ENCODE measurements at regions not wholly inside any gene's neighbourhood (a gene's known extent, or its start where the extent isn't known, plus 50 kb on each side); places are given as distances from the start of the nearest gene placed in this dataset.
"Not testable (repeated sequence)": the region's sequence is repeated elsewhere in the genome, so short reads cannot be mapped to it uniquely, and the experiment has no call there.

DNA sequence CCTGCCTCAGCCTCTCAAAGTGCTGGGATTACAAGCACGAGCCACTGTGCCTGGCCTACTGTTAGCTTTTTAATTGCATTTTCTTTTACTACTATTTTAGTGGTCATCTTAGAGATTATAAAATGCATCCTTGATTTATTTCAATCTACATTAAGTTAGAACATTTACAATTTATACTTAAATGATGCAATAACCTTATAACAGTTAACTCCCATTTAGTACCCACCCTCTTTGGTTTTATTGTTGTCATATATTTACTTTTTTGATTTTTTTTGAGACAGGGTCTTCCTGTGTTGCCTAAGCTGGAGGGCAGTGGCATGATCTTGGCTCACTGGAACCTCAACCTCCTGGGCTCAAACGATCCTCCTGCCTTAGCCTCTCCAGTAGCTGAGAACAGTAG is 77.3 kb downstream of the PPCDC start:
- no peak for DNase-seq (ENCODE audit: low read depth, low spot score)
- in situ Hi-C loops (cut with HindIII; ENCODE audit: low pct_unique_long_range_greater_than_20kb, low sequenced_read_pairs): no loop called here

- peak; percentile 57 for DNase-seq (ENCODE audit: low read depth, low spot score)
- in situ Hi-C loops (cut with HindIII; ENCODE audit: low pct_unique_long_range_greater_than_20kb, low sequenced_read_pairs): no loop called here
Measured at GRCh38 chr15:75104804-75105557, 81.6 kb downstream of the PPCDC start.

GRCh38 chr15:75107516-75107907 is 84.1 kb downstream of the PPCDC start:
- no peak for DNase-seq (ENCODE audit: low read depth, low spot score)
- in situ Hi-C loops (cut with HindIII; ENCODE audit: low pct_unique_long_range_greater_than_20kb, low sequenced_read_pairs): no loop called here

DNA sequence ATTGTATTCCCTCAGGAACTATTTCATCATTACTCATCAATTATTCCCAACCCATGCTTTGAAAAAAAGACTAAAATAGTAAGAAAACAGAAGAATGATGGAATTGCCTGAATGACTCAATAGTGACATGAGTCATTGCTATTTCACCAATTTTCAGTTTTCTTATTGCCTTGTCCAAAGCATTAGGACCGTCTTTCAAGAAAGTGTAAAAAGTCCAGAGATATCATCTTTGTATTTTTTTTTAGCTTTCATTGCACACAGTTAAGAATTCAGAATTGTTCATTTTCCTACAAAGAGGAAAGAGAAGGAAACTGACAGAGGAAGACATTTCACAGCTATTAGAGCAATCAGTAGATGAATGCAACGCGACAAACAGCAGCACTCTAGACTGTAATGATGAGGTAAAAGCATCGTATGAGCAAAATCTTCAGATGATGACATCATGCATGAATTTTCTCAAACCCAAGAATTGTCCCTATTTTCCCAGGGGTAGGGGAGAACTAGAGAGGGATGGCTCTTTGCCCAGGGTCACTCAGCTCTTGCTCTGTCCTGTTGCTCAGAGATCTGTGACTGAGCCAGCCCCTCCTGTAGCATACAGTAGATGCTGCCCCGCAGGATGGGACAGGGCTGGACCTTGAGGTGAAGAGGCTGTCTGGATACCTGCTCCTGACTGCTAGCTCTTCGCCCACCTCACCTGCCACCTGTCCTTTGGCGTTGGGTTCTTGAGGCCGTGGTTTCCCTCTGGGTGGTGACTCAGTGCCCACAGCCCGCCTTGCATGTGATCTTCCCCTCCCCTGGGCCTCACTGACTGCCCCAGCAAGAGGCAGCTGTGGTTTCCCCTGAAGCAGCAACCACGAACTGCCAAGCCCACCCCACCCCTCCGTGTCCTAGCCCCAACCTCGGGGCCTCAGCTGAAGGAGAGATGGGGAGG is 84.8 kb downstream of the PPCDC start:
- DNase-seq (ENCODE audit: low read depth, low spot score): no peak
- in situ Hi-C loops (cut with HindIII; ENCODE audit: low pct_unique_long_range_greater_than_20kb, low sequenced_read_pairs): no loop called here

GRCh38 chr15:75109021-75109735 is 85.8 kb downstream of the PPCDC start:
- no peak for DNase-seq (ENCODE audit: low read depth, low spot score)
- in situ Hi-C loops (cut with HindIII; ENCODE audit: low pct_unique_long_range_greater_than_20kb, low sequenced_read_pairs): no loop called here

DNA sequence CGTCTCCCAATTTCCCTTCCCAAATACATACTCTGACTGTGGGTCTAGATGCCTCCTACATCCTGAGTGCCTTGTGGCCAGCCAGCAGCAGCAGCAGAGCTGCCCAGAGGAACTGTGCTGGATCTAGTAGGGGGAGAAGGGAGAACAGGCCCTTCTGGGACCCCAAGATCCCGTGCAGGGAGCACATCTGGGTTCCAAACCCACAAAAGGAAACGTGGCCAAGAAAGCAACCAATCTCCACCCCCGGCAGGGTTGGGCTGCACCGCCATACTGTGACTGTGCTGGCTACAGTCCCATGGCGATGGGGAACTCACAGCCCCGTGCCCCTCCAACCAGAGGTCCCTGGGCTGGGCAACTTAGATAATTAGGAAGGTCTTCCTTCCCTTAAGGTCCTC is 86.3 kb downstream of the PPCDC start:
- in situ Hi-C loops (cut with HindIII; ENCODE audit: low pct_unique_long_range_greater_than_20kb, low sequenced_read_pairs): no loop called here
- no peak for DNase-seq (ENCODE audit: low read depth, low spot score)

- in situ Hi-C loops (cut with HindIII; ENCODE audit: low pct_unique_long_range_greater_than_20kb, low sequenced_read_pairs): no loop called here
- DNase-seq (ENCODE audit: low read depth, low spot score): no peak
Measured at GRCh38 chr15:75112278-75112847, 89.0 kb downstream of the PPCDC start.

DNA sequence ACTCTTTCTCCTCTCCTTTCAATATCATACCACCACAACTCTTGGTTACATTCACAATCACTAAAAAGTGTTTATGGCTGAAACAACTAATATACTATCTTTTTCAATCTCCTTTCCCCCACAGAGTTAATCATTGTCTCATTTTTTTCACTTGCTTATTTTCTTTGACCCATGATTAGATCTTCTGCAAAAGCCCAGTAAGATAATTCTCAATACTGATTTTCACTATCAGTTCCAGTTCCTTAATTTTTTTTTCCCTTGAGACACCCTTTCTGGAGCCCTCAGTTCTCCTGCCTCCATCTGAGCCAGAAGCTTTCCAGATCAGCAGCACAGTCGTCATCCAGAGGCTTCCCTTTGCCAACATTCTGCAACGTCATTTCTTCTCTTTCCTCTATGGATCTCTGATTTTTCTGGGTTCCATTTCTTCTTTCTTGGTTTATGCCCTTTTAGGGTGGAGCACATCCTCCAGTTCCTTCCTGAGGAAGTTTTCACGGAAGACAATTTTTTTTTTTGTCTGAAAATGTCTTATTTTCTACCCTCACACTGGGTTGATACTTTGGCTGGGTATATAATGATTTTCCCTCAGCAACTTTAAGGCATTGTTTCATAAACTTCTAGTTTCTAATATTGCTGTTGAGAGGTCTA is 88.7 kb upstream of the C15orf39 start:
- DNase-seq (ENCODE audit: low read depth, low spot score): no peak
- in situ Hi-C loops (cut with HindIII; ENCODE audit: low pct_unique_long_range_greater_than_20kb, low sequenced_read_pairs): no loop called here

DNA sequence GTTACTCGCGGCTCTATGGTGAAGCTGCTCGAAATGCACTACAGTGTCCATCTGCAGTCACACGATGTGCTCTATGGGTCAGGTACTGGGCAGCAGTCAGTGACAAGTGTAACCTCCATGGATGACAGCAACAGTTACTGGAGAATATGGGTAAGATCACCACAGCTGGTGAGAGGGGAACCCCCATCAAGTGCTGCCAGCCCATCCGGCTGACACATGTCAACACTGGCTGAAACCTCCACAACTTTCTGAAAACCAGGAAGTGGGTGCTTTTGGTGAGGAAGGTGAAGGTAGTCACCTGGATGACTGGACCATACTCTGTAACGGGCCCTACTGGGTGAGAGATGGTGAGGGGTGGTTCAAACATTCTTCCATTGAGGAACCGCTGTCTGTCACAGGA is 87.4 kb upstream of the C15orf39 start:
- in situ Hi-C loops (cut with HindIII; ENCODE audit: low pct_unique_long_range_greater_than_20kb, low sequenced_read_pairs): no loop called here
- no peak for DNase-seq (ENCODE audit: low read depth, low spot score)

DNA sequence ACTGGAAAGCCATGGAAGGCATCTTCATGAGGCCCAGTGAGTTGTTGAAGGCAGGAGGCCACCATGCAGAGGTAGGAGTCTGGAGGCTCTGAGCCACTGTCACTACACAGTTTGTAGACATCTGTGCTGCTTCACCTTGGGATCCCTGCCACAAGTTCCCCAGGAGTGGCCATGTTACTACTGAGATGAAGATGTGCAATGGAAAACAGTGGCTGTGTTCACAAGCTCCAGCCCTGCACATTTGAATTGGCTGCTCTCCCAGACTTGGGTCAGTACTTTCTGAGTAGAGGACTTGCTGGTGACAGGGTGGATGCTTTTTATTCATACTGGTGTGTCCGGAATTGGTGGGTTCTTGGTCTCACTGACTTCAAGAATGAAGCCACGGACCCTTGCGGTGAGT is 86.9 kb upstream of the C15orf39 start:
- in situ Hi-C loops (cut with HindIII; ENCODE audit: low pct_unique_long_range_greater_than_20kb, low sequenced_read_pairs): no loop called here
- DNase-seq (ENCODE audit: low read depth, low spot score): no peak

DNA sequence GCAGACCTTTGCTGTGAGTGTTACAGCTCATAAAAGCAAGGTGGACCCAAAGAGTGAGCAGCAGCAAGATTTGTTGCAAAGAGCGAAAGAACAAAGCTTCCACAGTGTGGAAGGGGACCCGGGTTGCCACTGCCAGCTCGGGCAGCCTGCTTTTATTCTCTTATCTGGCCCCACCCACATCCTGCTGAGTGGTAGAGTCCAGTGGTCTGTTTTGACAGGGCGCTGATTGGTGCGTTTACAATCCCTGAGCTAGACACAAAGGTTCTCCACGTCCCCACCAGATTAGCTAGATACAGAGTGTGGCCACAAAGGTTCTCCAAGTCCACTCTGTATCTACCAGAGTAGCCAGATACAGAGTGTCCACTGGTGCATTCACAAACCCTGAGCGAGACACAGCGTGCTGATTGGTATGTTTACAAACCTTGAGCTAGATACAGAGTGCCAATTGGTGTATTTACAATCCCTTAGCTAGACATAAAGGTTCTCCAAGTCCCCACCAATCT is 86.2 kb upstream of the C15orf39 start:
- DNase-seq (ENCODE audit: low read depth, low spot score); in situ Hi-C loops (cut with HindIII; ENCODE audit: low pct_unique_long_range_greater_than_20kb, low sequenced_read_pairs): not testable (repeated sequence)

- DNase-seq (ENCODE audit: low read depth, low spot score); in situ Hi-C loops (cut with HindIII; ENCODE audit: low pct_unique_long_range_greater_than_20kb, low sequenced_read_pairs): not testable (repeated sequence)
Measured at GRCh38 chr15:75116143-75116542, 85.5 kb upstream of the C15orf39 start.

DNA sequence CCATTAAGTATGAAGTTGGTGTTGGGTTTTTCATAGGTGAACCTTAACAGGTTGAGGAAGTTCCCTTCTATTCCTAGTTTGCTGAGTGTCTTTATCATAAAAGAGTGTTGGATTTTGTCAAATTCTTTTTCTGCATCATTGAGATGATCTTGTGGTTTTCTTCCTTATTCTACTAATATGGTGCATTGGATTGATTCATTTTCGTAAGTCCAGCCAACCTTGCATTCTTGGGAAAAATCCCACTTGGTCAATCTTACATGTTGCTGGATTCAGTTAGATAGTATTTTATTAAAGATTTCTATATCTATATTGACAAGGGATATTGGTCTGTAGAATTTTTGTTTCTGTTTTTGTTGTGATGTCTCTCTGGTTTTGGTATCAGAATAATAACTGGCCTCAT is 83.7 kb upstream of the C15orf39 start:
- in situ Hi-C loops (cut with HindIII; ENCODE audit: low pct_unique_long_range_greater_than_20kb, low sequenced_read_pairs): no loop called here
- DNase-seq (ENCODE audit: low read depth, low spot score): no peak

DNA sequence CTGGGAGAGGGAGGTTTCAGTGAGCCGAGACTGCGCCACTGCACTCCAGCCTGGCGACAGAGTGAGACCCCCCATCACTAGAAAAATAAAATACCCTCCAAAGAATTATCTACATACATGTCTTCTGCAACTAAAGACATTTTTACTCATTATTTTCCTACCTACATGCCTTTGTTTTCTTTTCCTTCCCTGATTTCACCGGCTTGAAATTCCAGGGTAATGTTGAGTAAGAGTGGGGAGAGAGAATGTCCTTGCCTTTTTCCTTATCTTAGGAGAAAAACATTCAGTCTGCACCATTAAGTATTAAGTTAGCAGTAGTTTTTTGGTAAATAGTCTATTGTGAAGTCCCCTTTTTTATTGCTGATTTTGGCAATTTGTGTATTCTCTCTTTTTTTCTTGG is 82.4 kb upstream of the C15orf39 start:
- DNase-seq (ENCODE audit: low read depth, low spot score); in situ Hi-C loops (cut with HindIII; ENCODE audit: low pct_unique_long_range_greater_than_20kb, low sequenced_read_pairs): not testable (repeated sequence)

- in situ Hi-C loops (cut with HindIII; ENCODE audit: low pct_unique_long_range_greater_than_20kb, low sequenced_read_pairs): no loop called here
- DNase-seq (ENCODE audit: low read depth, low spot score): peak; percentile 70
Measured at GRCh38 chr15:75121491-75121890, 80.2 kb upstream of the C15orf39 start.

- DNase-seq (ENCODE audit: low read depth, low spot score): no peak
- in situ Hi-C loops (cut with HindIII; ENCODE audit: low pct_unique_long_range_greater_than_20kb, low sequenced_read_pairs): no loop called here
Measured at GRCh38 chr15:75123395-75123794, 78.3 kb upstream of the C15orf39 start.

DNA sequence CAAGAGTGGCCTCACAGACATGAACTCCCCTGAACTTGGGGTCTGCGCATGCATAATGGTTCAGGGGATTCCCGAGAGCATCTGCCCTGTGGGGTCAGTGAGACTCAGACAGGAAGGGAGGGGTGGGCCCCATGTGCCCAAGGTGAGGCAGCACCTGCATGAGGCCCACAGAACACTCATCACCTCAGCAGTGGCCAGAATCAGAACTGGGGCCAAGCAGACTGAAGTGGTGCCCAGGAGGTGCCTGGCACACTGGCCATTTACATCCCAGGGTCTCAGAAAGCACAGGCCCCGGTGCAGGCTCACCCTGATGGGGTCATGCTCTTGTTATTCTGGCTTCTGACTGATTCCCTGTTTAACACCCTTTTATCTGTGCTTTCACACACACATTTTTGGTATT is 77.4 kb upstream of the C15orf39 start:
- in situ Hi-C loops (cut with HindIII; ENCODE audit: low pct_unique_long_range_greater_than_20kb, low sequenced_read_pairs): not testable (repeated sequence)

More for the DNA sequence above, 77.4 kb upstream of the C15orf39 start:
- not testable (repeated sequence) for DNase-seq (ENCODE audit: low read depth, low spot score)
